ENCODE measurements at regions not wholly inside any gene's neighbourhood (a gene's known extent, or its start where the extent isn't known, plus 50 kb on each side); places are given as distances from the start of the nearest gene placed in this dataset.
"Not testable (repeated sequence)": the region's sequence is repeated elsewhere in the genome, so short reads cannot be mapped to it uniquely, and the experiment has no call there.

DNA sequence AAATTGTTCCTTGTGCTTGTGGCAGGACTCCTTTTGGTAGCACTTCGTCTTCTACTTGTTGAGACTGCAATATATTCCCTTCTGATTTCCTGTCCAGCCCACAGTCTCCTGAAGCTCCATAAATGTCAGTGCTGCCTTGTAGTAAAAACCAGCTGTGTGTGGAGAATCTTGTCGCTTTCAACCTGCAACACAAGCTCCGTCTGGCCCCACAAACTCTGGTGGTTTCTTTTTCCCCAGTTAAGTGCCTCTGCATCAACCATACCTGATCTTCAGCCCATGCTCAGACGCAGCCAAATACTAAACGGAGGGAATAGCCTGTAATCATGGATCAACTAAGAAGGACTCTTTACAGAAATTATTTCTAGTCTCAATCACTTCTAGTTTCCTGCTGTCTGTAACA is 1133.3 kb upstream of the ADGRB3 start:
- no peak overlapping the region for H3K27ac ChIP-seq
- H3K27me3 ChIP-seq, result no peaks in the 10 kb centered on the region
- no peaks in the 10 kb centered on the region for H3K36me3 ChIP-seq
- no peaks in the 10 kb centered on the region for H3K9me3 ChIP-seq
- H3K4me3 ChIP-seq, result no peak overlapping the region
- DNase-seq (ENCODE audit: low spot score), result no peak
- H3K4me1 ChIP-seq, result no peaks in the 10 kb centered on the region
- TF ChIP-seq, protein P1, sequence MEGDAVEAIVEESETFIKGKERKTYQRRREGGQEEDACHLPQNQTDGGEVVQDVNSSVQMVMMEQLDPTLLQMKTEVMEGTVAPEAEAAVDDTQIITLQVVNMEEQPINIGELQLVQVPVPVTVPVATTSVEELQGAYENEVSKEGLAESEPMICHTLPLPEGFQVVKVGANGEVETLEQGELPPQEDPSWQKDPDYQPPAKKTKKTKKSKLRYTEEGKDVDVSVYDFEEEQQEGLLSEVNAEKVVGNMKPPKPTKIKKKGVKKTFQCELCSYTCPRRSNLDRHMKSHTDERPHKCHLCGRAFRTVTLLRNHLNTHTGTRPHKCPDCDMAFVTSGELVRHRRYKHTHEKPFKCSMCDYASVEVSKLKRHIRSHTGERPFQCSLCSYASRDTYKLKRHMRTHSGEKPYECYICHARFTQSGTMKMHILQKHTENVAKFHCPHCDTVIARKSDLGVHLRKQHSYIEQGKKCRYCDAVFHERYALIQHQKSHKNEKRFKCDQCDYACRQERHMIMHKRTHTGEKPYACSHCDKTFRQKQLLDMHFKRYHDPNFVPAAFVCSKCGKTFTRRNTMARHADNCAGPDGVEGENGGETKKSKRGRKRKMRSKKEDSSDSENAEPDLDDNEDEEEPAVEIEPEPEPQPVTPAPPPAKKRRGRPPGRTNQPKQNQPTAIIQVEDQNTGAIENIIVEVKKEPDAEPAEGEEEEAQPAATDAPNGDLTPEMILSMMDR (IDR thresholded peaks at IDR 0.05), result no peak

GRCh38 chr6:67497749-67498148 is 1137.3 kb upstream of the ADGRB3 start:
- Histone ChIP-seq H3K27ac (no peak overlapping the region), H3K9me3 (no peaks in the 10 kb centered on the region), H3K4me3 (no peak overlapping the region), H3K4me1 (no peaks in the 10 kb centered on the region), H3K27me3 (no peaks in the 10 kb centered on the region), H3K36me3 (no peaks in the 10 kb centered on the region)
- TF ChIP-seq, protein P1 (IDR thresholded peaks at IDR 0.05), result no peak
- DNase-seq (ENCODE audit: low spot score), result no peak

DNA sequence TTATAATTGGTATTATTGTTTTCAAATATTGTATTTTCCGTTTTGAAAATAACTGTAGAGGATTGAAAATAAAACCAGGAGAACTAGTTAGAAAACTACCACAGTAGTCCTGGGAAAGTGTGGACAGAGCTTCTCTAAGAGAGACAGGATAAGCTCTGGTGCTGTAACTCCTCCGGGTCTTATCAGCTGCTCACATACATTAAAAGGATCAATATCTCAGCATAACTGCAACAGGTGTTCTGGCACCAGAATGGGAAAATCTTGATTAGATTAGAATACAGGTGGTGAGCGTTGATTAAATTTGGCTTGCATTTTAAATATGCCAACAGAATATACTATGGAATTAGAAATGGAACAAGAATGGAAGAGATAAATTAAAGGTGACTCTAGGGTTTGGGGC is 1138.9 kb upstream of the ADGRB3 start:
- H3K27me3 ChIP-seq, result no peaks in the 10 kb centered on the region
- TF ChIP-seq, protein P1 (IDR thresholded peaks at IDR 0.05), result no peak
- H3K9me3 ChIP-seq, result no peaks in the 10 kb centered on the region
- DNase-seq (ENCODE audit: low spot score), result no peak
- H3K4me1 ChIP-seq, result no peaks in the 10 kb centered on the region
- no peak overlapping the region for H3K4me3 ChIP-seq
- H3K27ac ChIP-seq, result no peak overlapping the region
- H3K36me3 ChIP-seq, result no peaks in the 10 kb centered on the region

GRCh38 chr6:67493682-67494081 is 1141.4 kb upstream of the ADGRB3 start:
- TF ChIP-seq, protein P1 (IDR thresholded peaks at IDR 0.05), result no peak
- Histone ChIP-seq H3K36me3 (no peaks in the 10 kb centered on the region), H3K27ac (no peak overlapping the region), H3K9me3 (no peaks in the 10 kb centered on the region), H3K4me1 (no peaks in the 10 kb centered on the region), H3K4me3 (no peak overlapping the region), H3K27me3 (no peaks in the 10 kb centered on the region)
- DNase-seq (ENCODE audit: low spot score), result no peak

DNA sequence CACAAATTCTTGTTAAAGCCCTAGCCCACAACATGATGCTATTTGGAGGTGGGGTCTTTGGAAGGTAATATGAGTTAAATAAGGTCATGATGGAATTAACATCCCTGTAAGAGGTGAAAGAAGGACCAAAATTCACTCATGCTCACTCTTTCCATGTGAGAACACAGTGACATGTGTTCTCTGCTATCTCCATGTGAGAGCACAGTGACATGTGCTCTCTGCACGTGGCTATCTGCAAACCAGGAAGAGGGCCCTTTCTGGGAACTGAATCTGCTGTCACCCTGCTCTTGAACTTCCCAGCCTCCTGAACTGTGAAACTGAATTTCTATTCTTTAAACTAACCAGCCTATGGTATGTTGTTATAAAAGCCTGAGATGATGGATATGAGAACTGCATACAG is 1159.4 kb upstream of the ADGRB3 start:
- Histone ChIP-seq H3K4me1 (no peaks in the 10 kb centered on the region), H3K9me3 (no peaks in the 10 kb centered on the region), H3K27me3 (no peaks in the 10 kb centered on the region), H3K4me3 (no peak overlapping the region), H3K36me3 (no peaks in the 10 kb centered on the region), H3K27ac (no peak overlapping the region)
- TF ChIP-seq, protein P1 (IDR thresholded peaks at IDR 0.05), result no peak
- no peak for DNase-seq (ENCODE audit: low spot score)

DNA sequence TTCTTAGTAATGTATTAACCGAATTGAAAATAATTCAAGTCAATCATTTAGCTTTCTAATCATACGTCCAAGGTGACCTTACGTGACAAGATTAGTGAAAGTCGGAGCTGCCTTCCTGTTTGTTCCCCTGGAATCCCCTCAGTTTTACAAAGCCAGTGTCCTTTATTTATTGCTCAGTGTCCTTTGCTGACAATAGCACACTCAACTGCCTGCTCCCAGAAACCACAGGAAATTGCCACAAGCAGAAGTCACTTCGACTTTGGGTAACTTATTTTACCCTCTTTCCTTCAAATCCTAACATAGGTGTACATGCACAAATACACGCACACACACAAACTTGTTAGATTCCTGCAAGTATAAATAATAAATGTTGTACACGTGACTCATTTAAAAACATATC is 1167.7 kb upstream of the ADGRB3 start:
- no peaks in the 10 kb centered on the region for H3K27me3 ChIP-seq
- no peak overlapping the region for H3K4me3 ChIP-seq
- TF ChIP-seq, protein P1 (IDR thresholded peaks at IDR 0.05), result no peak
- H3K36me3 ChIP-seq, result no peaks in the 10 kb centered on the region
- DNase-seq (ENCODE audit: low spot score), result no peak
- H3K9me3 ChIP-seq, result peaks cover 0 to 5% of the 10 kb centered on the region in 2 donors
- H3K27ac ChIP-seq, result no peak overlapping the region
- H3K4me1 ChIP-seq, result no peaks in the 10 kb centered on the region

DNA sequence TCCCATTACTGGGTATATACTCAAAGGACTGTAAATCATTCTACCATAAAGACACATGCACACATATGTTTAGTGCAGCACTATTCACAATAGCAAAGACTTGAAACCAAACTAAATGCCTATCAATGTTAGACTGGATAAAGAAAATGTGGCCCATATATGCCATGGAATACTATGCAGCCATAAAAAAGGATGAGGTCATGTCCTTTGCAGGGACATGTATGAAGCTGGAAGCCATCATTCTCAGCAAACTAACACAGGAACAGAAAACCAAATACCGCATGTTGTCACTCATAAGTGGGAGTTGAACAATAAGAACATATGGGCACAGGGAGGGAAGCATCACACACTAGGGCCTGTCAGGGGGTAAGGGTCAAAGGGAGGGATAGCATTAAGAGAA is 1172.4 kb upstream of the ADGRB3 start:
- peaks cover 0 to 22% of the 10 kb centered on the region in 2 donors for H3K9me3 ChIP-seq
- not testable (repeated sequence) for DNase-seq (ENCODE audit: low spot score); H3K4me3 ChIP-seq; H3K4me1 ChIP-seq; H3K36me3 ChIP-seq; H3K27me3 ChIP-seq; H3K27ac ChIP-seq

Data from right atrium auricular region (tissue), 2 donors.